GM04503 (cell line): ENCODE measurements at regions not wholly inside any gene's neighbourhood (a gene's known extent, or its start where the extent isn't known, plus 50 kb on each side); places are given as distances from the start of the nearest gene placed in this dataset.
"Not testable (repeated sequence)": the region's sequence is repeated elsewhere in the genome, so short reads cannot be mapped to it uniquely, and the experiment has no call there.

Source experiments
- DNase-seq: peaks from one replicate; pipeline ENCODE4 v3.0.0-alpha.2; 2012; ENCODE audit warnings: low read depth

- peak; percentile 94 for DNase-seq
Observed at GRCh38 chr2:240374085-240374907, 61.2 kb upstream of the GPC1 start.

DNA sequence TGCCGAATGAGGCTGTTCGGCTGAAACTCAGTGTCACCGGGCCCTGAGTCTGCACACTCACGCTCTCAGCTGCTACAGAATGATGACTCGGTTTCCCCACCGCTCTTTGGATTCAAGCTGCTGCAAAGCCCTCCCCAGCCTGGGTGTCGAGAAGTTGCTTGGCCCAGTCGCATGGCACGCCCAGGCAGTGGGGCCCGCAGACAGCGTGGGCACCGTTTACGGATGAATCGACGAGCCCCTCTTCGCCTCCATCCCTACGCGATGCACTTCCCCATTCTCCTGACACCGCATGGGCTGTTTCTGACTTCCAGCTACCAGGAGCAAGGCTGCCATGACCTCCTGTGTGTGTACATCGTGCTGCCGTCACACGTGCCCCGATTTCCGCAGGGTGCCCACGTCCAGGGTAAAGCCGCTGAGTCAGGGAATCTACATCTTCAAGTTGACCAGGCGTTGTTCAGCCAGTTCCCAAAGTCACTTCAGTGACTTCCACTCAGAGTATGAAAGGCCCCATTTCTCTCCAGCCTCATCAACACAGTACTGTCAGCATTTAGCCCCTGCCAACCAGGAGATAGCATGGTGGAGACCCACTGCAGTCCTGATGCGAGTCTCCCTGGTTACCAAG lies 60.3 kb upstream of the GPC1 start:
- DNase-seq = no peak

DNA sequence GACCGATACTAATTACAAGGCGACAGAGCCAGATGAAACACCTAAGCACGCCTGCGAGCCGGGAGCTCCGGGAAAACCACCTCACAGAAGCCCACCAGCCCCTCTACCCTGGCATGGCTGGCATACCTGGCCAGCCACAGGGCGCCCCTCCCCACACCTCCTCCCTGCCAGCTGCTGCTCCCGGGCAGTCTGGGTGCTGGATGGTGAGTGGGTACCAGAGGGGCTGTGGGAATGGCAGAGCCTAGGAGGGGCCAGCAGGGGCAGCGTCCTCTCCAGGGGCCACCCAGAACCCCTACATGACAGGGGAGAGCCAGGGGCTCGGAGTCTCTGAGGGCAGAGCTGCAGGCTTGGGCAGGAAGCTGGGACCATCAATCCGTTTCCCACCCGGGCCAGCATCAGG lies 58.7 kb upstream of the GPC1 start:
- no peak for DNase-seq

- no peak for DNase-seq
Observed at GRCh38 chr2:240377366-240377765, 58.1 kb upstream of the GPC1 start.

- DNase-seq = no peak
Observed at GRCh38 chr2:240379089-240379636, 56.3 kb upstream of the GPC1 start.

DNA sequence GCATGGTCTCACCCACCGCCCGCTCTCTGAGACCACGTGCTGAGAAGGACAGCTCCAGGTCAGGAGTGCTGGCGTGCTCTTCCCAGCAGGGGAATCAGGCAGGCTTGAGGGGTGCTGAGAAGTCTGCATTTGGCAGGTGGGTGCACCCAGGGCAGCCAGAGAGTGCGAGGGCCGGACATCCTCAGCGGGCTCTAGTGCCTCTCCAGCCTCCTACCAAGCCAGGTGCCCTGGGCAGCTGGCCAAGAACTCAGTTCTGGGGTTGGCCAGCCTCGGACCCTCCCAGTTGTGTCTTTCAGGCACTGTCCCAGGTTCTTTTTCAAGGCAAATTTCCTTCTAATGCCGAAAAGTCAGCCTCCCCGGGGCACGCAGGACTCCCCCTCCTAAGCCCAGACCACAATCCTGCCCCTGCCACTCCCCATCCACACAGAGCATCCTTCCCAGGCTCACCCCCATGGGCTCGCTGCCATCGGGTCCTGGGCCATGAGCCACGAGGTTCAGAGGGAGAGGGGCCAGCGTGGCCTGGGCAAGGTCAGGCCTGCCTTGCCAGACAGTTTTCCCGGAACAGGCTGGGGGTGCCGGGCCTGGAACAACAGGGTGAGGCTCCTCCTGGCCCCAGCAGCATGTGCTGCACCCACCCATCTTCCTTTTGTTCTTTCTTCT lies 52.2 kb upstream of the GPC1 start:
- DNase-seq = no peak

DNA sequence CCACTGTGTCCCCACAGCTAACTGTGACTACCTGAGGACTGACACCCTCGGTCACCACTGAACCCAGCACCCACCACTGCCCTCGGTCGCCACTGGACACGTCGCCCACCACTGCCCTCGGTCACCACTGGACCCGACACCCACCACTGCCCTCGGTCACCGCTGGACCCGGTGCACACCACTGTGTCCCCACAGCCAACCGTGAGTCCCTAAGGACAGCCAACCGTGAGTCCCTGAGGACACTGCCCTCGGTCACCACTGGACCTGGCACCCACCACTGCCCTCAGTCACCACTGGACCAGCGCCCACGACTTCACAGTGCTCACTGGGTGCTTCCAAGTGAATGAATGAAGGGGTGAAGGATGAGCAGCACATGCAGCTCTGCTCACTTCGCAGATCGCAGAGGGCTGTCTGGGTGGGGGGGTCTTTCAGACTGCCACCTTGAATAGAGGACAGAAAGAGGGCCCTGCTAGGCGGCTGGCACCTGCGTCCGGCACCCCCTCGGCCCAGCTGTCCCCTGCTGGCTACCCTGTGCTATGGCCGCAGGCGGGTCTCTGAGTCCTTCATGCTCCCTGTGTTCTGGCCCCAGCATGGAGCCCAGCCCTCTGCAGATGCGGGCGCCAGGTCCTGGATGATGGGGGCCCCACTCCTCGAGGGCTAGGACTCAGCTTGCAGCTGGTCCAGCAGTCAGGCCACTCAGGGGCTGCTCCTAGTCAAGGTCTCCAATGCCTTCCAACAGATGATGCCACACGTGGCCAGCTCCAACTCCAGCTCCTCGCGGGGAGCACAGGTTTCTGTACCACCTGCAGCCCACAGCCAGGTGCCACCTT lies 51.4 kb upstream of the GPC1 start:
- DNase-seq = no peak

DNA sequence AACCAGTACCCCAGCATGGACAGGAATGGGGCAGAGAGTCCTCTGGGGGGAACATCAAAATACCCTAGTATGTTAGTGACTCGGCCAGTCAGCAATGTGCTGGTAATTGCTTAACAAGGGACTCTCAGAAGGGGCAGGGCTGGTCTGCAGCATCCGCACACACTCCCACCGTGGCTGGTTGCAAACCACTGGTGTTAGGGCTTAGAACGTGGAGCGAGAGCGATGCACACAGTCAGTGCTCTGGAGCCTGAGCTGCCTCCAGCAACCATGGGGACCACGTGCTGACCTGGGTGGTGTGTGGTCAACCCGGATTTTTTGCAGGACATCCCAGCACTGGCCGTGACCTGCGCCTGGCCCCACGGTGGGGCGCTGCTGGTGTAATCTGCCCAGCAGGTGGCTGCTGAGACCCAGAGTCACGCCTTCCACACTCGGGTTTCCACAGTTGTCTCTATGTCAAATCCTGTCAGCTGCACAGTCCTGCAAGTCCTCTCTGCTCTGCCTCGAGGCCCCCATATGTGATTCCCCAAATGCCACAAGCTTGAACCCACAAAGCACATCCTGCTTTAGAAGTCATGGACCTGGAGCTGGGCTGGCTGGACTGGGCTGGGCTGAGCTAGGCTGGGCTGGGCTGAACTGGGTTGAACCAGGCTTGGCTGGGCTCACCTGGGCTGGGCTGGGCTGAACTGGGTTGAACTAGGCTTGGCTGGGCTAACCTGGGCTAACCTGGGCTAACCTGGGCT lies 50.6 kb upstream of the GPC1 start:
- no peak for DNase-seq

- not testable (repeated sequence) for DNase-seq
Observed at GRCh38 chr2:240385451-240386161, 49.9 kb upstream of the GPC1 start.
